Mesendoderm (in vitro differentiated cells): ENCODE measurements at regions not wholly inside any gene's neighbourhood (a gene's known extent, or its start where the extent isn't known, plus 50 kb on each side); places are given as distances from the start of the nearest gene placed in this dataset.
A peak's percentile ranks its signal among the peaks of the same experiment; 100 is the strongest.

ENCODE experiments used
- DNase-seq: peaks from one replicate; pipeline ENCODE4 v3.0.0; 2013
- H2AK5ac ChIP-seq: 2 replicates; pipeline ENCODE4 v1.6.1; 2013; ENCODE audit warnings: low read length, inconsistent platforms
- H2BK120ac ChIP-seq: 2 replicates; pipeline ENCODE4 v1.6.1; 2013; ENCODE audit warnings: low read depth, mild to moderate bottlenecking, low read length, moderate library complexity, mixed read lengths
- H2BK15ac ChIP-seq: replicated peaks from 2 replicates; pipeline ENCODE4 v1.6.1; 2013; ENCODE audit warnings: low read depth, mild to moderate bottlenecking, moderate library complexity
- H2BK5ac ChIP-seq: 2 replicates; pipeline ENCODE4 v1.6.1; 2013; ENCODE audit warnings: low read length, inconsistent platforms
- H3K18ac ChIP-seq: 2 replicates; pipeline ENCODE4 v1.6.1; 2013; ENCODE audit warnings: mild to moderate bottlenecking, low read length, mixed read lengths
- H3K23ac ChIP-seq: one replicate; pipeline ENCODE4 v1.6.1; 2013; ENCODE audit warnings: low read length
- H3K27ac ChIP-seq: 2 replicates; pipeline ENCODE4 v1.5.1; 2013; ENCODE audit warnings: low read depth, mild to moderate bottlenecking, inconsistent platforms, low read length, moderate library complexity
- H3K27me3 ChIP-seq: 2 replicates; pipeline ENCODE4 v1.6.1; 2013; ENCODE audit warnings: low read length, control low read depth, mild to moderate bottlenecking, inconsistent platforms; ENCODE audit not compliant: insufficient read depth, poor library complexity
- H3K36me3 ChIP-seq: 2 replicates; pipeline ENCODE4 v1.6.1; 2013; ENCODE audit warnings: low read length, inconsistent platforms; ENCODE audit not compliant: control insufficient read depth, insufficient read depth
- H3K4ac ChIP-seq: one replicate; pipeline ENCODE4 v1.6.1; 2013; ENCODE audit warnings: low read depth, mild to moderate bottlenecking, low read length, moderate library complexity
- H3K4me1 ChIP-seq: 2 replicates; pipeline ENCODE4 v1.6.1; 2013; ENCODE audit warnings: low read depth, low read length, inconsistent platforms; ENCODE audit not compliant: control insufficient read depth
- H3K4me2 ChIP-seq: 2 replicates; pipeline ENCODE4 v1.6.1; 2013; ENCODE audit warnings: low read length
- H3K4me3 ChIP-seq: 2 replicates; pipeline ENCODE4 v1.5.1; 2013; ENCODE audit warnings: mild to moderate bottlenecking, low read length
- H3K56ac ChIP-seq: one replicate; pipeline ENCODE4 v1.6.1; 2013; ENCODE audit warnings: low read length
- H3K79me1 ChIP-seq: 2 replicates; pipeline ENCODE4 v1.6.1; 2013; ENCODE audit warnings: low read length, inconsistent platforms
- H3K79me2 ChIP-seq: 2 replicates; pipeline ENCODE4 v1.6.1; 2013; ENCODE audit warnings: mild to moderate bottlenecking, low read length; ENCODE audit not compliant: control insufficient read depth, insufficient read depth
- H3K9ac ChIP-seq: 2 replicates; pipeline ENCODE4 v1.6.1; 2013; ENCODE audit warnings: low read length, inconsistent platforms
- H4K5ac ChIP-seq: one replicate; pipeline ENCODE4 v1.6.1; 2013; ENCODE audit warnings: low read length
- H4K8ac ChIP-seq: one replicate; pipeline ENCODE4 v1.6.1; 2013; ENCODE audit warnings: low read depth, mild to moderate bottlenecking, control low read depth, low read length, moderate library complexity
- WGBS: extraction: QIAGEN DNeasy Blood & Tissue Kit; methylation state at CpG from one replicate; pipeline ENCODE4 v1.1.7; 2013; ENCODE audit warnings: low lambda C conversion rate, missing lambda C conversion rate; ENCODE audit not compliant: insufficient coverage; ENCODE audit errors: extremely low coverage; 5-methylcytosine and 5-hydroxymethylcytosine counted together

GRCh38 chr20:48143435-48144081 is 358.3 kb upstream of the SULF2 start:
- H3K79me1 ChIP-seq = no peaks in the 10 kb centered on the region
- DNase-seq = no peak
- no peaks in the 10 kb centered on the region for H3K79me2 ChIP-seq
- no peak overlapping the region for H2BK15ac ChIP-seq
- H3K4me2 ChIP-seq = no peak overlapping the region
- no peaks in the 10 kb centered on the region for H3K4me1 ChIP-seq
- H3K27ac ChIP-seq = no peak overlapping the region
- H3K23ac ChIP-seq = no peak overlapping the region
- H3K36me3 ChIP-seq = no peaks in the 10 kb centered on the region
- WGBS = no CpG with 5 or more reads among the region's 10 CpGs
- H2BK120ac ChIP-seq = no peak overlapping the region
- H4K8ac ChIP-seq = no peak overlapping the region
- no peak overlapping the region for H3K4me3 ChIP-seq
- H3K4ac ChIP-seq = no peak overlapping the region
- no peak overlapping the region for H3K56ac ChIP-seq
- H4K5ac ChIP-seq = no peak overlapping the region
- H3K9ac ChIP-seq = no peak overlapping the region
- H2BK5ac ChIP-seq = no peak overlapping the region
- H3K18ac ChIP-seq = no peak overlapping the region
- no peaks in the 10 kb centered on the region for H3K27me3 ChIP-seq
- H2AK5ac ChIP-seq = no peak overlapping the region

- Histone ChIP-seq H3K4me3 (no peak overlapping the region), H4K5ac (no peak overlapping the region), H3K27ac (peak overlapping the region; percentile 11), H3K27me3 (no peaks in the 10 kb centered on the region), H3K4me2 (no peak overlapping the region), H3K79me2 (no peaks in the 10 kb centered on the region), H3K4ac (no peak overlapping the region), H3K18ac (no peak overlapping the region), H3K4me1 (no peaks in the 10 kb centered on the region), H2AK5ac (no peak overlapping the region), H3K36me3 (no peaks in the 10 kb centered on the region), H2BK5ac (no peak overlapping the region), H3K79me1 (no peaks in the 10 kb centered on the region), H3K56ac (no peak overlapping the region), H2BK15ac (no peak overlapping the region), H3K23ac (no peak overlapping the region), H4K8ac (no peak overlapping the region), H2BK120ac (no peak overlapping the region), H3K9ac (no peak overlapping the region)
- WGBS = no CpG with 5 or more reads among the region's 6 CpGs
- no peak for DNase-seq
Observed at GRCh38 chr20:48142516-48142773, 357.2 kb upstream of the SULF2 start.

GRCh38 chr20:48141660-48142515 is 356.6 kb upstream of the SULF2 start:
- H3K4ac ChIP-seq = no peak overlapping the region
- H3K23ac ChIP-seq = no peak overlapping the region
- no peak overlapping the region for H4K8ac ChIP-seq
- H3K56ac ChIP-seq = no peak overlapping the region
- H3K4me3 ChIP-seq = no peak overlapping the region
- no peak overlapping the region for H3K9ac ChIP-seq
- no peak overlapping the region for H2AK5ac ChIP-seq
- no peak overlapping the region for H4K5ac ChIP-seq
- H3K36me3 ChIP-seq = no peaks in the 10 kb centered on the region
- H2BK5ac ChIP-seq = no peak overlapping the region
- H3K4me2 ChIP-seq = no peak overlapping the region
- no peak for DNase-seq
- H3K4me1 ChIP-seq = no peaks in the 10 kb centered on the region
- H3K79me1 ChIP-seq = no peaks in the 10 kb centered on the region
- H2BK15ac ChIP-seq = no peak overlapping the region
- no peaks in the 10 kb centered on the region for H3K79me2 ChIP-seq
- whole genome bisulfite sequencing = no CpG with 5 or more reads among the region's 5 CpGs
- no peak overlapping the region for H3K27ac ChIP-seq
- no peak overlapping the region for H3K18ac ChIP-seq
- H3K27me3 ChIP-seq = no peaks in the 10 kb centered on the region
- no peak overlapping the region for H2BK120ac ChIP-seq

GRCh38 chr20:48139262-48140041 is 354.2 kb upstream of the SULF2 start:
- Histone ChIP-seq H2BK15ac (no peak overlapping the region), H3K4ac (no peak overlapping the region), H3K27me3 (no peaks in the 10 kb centered on the region), H2AK5ac (no peak overlapping the region), H3K27ac (no peak overlapping the region), H3K79me2 (no peaks in the 10 kb centered on the region), H3K18ac (no peak overlapping the region), H3K4me2 (no peak overlapping the region), H4K8ac (no peak overlapping the region), H3K23ac (no peak overlapping the region), H3K56ac (no peak overlapping the region), H3K4me1 (no peaks in the 10 kb centered on the region), H3K79me1 (no peaks in the 10 kb centered on the region), H4K5ac (no peak overlapping the region), H3K9ac (no peak overlapping the region), H3K36me3 (no peaks in the 10 kb centered on the region), H2BK5ac (no peak overlapping the region), H2BK120ac (no peak overlapping the region), H3K4me3 (no peak overlapping the region)
- no peak for DNase-seq
- no CpG with 5 or more reads among the region's 6 CpGs for WGBS

- Histone ChIP-seq H2AK5ac (no peak overlapping the region), H3K4me2 (no peak overlapping the region), H3K27ac (no peak overlapping the region), H3K56ac (no peak overlapping the region), H2BK15ac (no peak overlapping the region), H2BK120ac (no peak overlapping the region), H3K36me3 (no peaks in the 10 kb centered on the region), H3K4me1 (no peaks in the 10 kb centered on the region), H4K8ac (no peak overlapping the region), H3K27me3 (no peaks in the 10 kb centered on the region), H3K4ac (no peak overlapping the region), H4K5ac (no peak overlapping the region), H3K18ac (no peak overlapping the region), H3K79me1 (no peaks in the 10 kb centered on the region), H3K9ac (no peak overlapping the region), H3K79me2 (no peaks in the 10 kb centered on the region), H3K4me3 (no peak overlapping the region), H3K23ac (no peak overlapping the region), H2BK5ac (no peak overlapping the region)
- no peak for DNase-seq
Observed at GRCh38 chr20:48132834-48133233, 347.6 kb upstream of the SULF2 start.
